IPS-15b (cell line): ENCODE measurements at regions not wholly inside any gene's neighbourhood (a gene's known extent, or its start where the extent isn't known, plus 50 kb on each side); places are given as distances from the start of the nearest gene placed in this dataset.
A peak's percentile ranks its signal among the peaks of the same experiment; 100 is the strongest.
"Not testable (repeated sequence)": the region's sequence is repeated elsewhere in the genome, so short reads cannot be mapped to it uniquely, and the experiment has no call there.

ENCODE experiments used
- H3K27me3 ChIP-seq: one replicate; pipeline ENCODE4 v1.6.1; 2013; ENCODE audit warnings: low read length; ENCODE audit not compliant: control insufficient read depth, insufficient read depth
- H3K36me3 ChIP-seq: one replicate; pipeline ENCODE4 v1.6.1; 2013; ENCODE audit warnings: low read length; ENCODE audit not compliant: control insufficient read depth, insufficient read depth
- H3K4me1 ChIP-seq: one replicate; pipeline ENCODE4 v1.6.1; 2013; ENCODE audit warnings: mild to moderate bottlenecking, low read length; ENCODE audit not compliant: control insufficient read depth, insufficient read depth
- H3K4me3 ChIP-seq: one replicate; pipeline ENCODE4 v1.5.1; 2013; ENCODE audit warnings: low read depth, low read length
- H3K9ac ChIP-seq: one replicate; pipeline ENCODE4 v1.6.1; 2013; ENCODE audit warnings: low read depth, mild to moderate bottlenecking, low read length
- H3K9me3 ChIP-seq: one replicate; pipeline ENCODE4 v1.6.1; 2013; ENCODE audit warnings: mild to moderate bottlenecking, low read length; ENCODE audit not compliant: control insufficient read depth, insufficient read depth

- H3K9me3 ChIP-seq, H3K9ac ChIP-seq, H3K36me3 ChIP-seq, H3K27me3 ChIP-seq, H3K4me3 ChIP-seq, H3K4me1 ChIP-seq: not testable (repeated sequence)
Measured at GRCh38 chr9:42288002-42288864, 104.8 kb downstream of the SPATA31A6 start.

DNA sequence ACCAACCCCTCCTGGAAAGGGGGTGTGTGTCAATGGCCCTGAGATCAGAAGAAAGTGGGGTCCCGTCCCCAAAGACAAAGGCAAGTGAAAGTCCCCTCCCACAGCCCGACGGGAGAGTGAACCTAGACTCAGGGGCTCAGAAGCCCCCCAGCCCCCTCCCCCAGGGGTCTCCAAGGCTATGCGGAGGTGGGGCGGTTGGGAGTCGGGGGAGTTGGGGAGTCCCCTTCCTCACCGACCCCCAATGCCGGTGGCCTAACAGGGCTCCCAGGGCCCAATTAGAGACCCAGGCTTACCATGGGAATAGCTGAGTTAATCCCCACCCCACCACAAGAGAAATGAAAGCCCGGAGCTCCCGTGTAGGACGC is 105.4 kb downstream of the SPATA31A6 start:
- not testable (repeated sequence) for H3K4me3 ChIP-seq, H3K9ac ChIP-seq, H3K4me1 ChIP-seq, H3K9me3 ChIP-seq, H3K27me3 ChIP-seq, H3K36me3 ChIP-seq

- not testable (repeated sequence) for H3K9me3 ChIP-seq, H3K9ac ChIP-seq, H3K4me3 ChIP-seq, H3K27me3 ChIP-seq, H3K4me1 ChIP-seq, H3K36me3 ChIP-seq
Measured at GRCh38 chr9:42300124-42300523, 116.7 kb downstream of the SPATA31A6 start.

DNA sequence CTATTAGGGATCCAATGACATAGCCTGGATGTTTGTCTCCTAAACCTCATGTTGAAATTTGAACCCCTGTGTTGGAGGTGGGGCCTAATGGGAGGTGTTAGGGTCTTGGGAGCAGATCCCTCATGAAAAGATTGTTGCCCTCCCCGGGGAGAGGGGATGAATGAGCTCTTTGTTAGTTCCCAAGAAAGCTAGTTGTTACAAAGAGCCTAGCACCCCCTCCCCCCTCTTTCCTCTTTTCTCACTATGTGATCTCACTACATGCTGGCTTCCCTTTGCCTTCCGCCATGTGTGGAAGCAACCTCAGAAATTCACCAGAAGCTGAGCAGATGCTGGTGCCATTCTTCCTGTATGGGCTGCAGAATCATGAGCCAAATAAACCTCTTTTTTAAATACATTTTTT is 123.2 kb downstream of the SPATA31A6 start:
- not testable (repeated sequence) for H3K9ac ChIP-seq, H3K9me3 ChIP-seq, H3K36me3 ChIP-seq, H3K27me3 ChIP-seq
- peaks cover 11% of the 10 kb centered on the region for H3K4me1 ChIP-seq
- peak overlapping the region; percentile 30 for H3K4me3 ChIP-seq

DNA sequence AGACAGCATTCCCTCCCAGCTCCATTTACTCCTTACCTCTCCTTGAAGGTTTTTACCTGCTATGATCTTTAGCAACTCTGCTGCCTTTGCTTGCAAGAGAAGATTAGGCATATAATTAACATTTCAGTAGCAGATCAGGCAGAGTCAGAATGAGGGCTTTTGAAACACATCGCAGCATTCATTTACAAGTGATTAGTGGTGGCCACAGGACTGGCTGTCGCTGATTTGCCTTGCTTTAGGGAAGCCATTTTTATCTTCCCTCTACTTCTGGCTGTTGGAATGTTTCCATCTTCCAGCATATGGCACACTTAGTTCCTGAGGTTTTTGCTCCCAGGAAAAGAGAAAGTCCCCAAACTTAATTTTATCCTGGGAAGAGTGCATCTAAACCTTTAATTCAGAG is 124.0 kb downstream of the SPATA31A6 start:
- H3K9ac ChIP-seq, H3K27me3 ChIP-seq, H3K4me3 ChIP-seq, H3K36me3 ChIP-seq, H3K9me3 ChIP-seq: not testable (repeated sequence)
- peaks cover 11% of the 10 kb centered on the region for H3K4me1 ChIP-seq

DNA sequence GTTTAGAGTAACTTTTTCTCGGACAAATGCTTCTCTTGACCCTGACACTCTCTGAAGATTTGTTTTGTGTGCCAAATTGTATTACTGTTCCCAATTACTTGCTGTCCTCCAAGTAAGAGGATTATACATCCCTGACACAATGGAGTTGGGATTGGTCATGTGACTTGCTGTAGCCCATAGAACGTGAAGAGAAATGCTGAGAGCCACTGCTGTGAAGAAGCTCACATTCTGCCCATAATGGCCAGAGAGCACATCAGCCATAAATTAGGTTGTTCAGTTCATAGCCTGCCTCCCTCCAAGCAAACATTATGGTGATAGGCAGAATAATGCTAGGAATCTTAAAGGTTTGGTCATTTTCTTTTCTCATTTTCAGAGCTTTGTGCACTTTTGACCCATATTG is 127.5 kb downstream of the SPATA31A6 start:
- H3K9me3 ChIP-seq, H3K4me1 ChIP-seq, H3K9ac ChIP-seq, H3K4me3 ChIP-seq, H3K36me3 ChIP-seq, H3K27me3 ChIP-seq: not testable (repeated sequence)

GRCh38 chr9:42316026-42316425 is 132.6 kb downstream of the SPATA31A6 start:
- not testable (repeated sequence) for H3K9ac ChIP-seq, H3K4me1 ChIP-seq, H3K27me3 ChIP-seq, H3K36me3 ChIP-seq, H3K4me3 ChIP-seq, H3K9me3 ChIP-seq

DNA sequence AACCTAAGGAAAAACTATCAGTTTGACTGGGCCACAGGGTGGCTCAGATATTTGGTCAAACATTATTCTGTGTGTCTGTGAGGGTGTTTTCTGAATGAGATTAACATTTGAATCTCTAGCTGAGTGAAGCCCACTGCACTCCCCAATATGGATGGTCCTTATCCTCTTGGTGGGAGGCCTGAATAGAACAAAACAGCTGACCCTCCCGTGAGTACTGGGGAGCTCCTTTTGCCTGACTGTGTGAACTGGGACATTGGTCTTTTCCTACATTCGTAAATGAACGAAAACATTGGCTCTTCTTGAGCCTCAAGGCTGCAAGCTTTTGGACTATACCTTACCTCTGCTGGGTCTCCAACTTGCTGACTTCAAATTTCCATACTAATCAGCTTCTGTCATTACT is 134.2 kb downstream of the SPATA31A6 start:
- not testable (repeated sequence) for H3K9ac ChIP-seq, H3K9me3 ChIP-seq, H3K27me3 ChIP-seq, H3K36me3 ChIP-seq, H3K4me3 ChIP-seq, H3K4me1 ChIP-seq

GRCh38 chr9:42323084-42323809 is 139.8 kb downstream of the SPATA31A6 start:
- H3K9me3 ChIP-seq, H3K9ac ChIP-seq, H3K4me3 ChIP-seq, H3K27me3 ChIP-seq, H3K36me3 ChIP-seq: not testable (repeated sequence)
- H3K4me1 ChIP-seq = peaks cover 18% of the 10 kb centered on the region

DNA sequence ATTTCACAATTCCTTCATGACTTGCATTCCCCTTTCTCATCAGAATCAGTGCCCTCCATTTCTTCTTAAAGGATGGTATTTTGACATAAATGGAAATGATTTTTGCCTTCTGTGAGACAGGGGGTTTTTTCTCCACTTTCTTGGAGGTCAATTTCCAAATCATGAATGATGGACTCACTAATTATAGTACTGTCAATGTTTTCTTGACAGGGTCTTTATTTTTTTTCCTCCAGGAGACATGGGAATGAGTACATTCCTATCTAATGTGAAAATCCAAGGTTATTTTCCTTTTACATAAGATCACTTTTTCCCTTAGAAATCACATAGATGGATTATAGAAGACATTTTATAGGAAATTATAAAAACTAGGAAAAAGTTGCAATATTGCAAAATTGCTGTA is 141.7 kb downstream of the SPATA31A6 start:
- not testable (repeated sequence) for H3K9me3 ChIP-seq, H3K36me3 ChIP-seq, H3K4me3 ChIP-seq, H3K27me3 ChIP-seq, H3K9ac ChIP-seq
- peaks cover 18% of the 10 kb centered on the region for H3K4me1 ChIP-seq

DNA sequence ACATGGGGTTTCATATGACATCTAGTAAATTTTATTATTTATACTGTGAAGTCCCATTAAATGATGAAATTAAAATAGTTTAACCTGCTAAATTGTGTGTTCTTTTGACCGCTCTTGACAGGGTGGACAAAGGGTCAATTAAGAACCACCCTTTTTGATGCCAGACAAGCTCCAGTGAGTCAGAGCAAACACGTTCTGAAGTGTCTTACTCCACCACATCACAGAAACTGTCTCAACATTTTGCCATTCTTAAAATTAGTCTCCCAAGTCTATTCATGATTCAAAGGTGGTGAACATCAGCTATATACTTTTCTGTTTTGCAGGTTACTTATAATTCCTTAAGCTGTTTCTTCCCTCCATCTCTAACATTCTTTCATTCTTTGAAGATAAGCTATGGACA is 142.1 kb downstream of the SPATA31A6 start:
- not testable (repeated sequence) for H3K36me3 ChIP-seq, H3K9me3 ChIP-seq, H3K27me3 ChIP-seq, H3K4me3 ChIP-seq, H3K9ac ChIP-seq
- peaks cover 18% of the 10 kb centered on the region for H3K4me1 ChIP-seq

GRCh38 chr9:42326482-42326881 is 143.0 kb downstream of the SPATA31A6 start:
- H3K36me3 ChIP-seq, H3K9ac ChIP-seq, H3K9me3 ChIP-seq, H3K27me3 ChIP-seq, H3K4me3 ChIP-seq: not testable (repeated sequence)
- peaks cover 18% of the 10 kb centered on the region for H3K4me1 ChIP-seq
